WTC11 (cell line): ENCODE measurements at regions not wholly inside any gene's neighbourhood (a gene's known extent, or its start where the extent isn't known, plus 50 kb on each side); places are given as distances from the start of the nearest gene placed in this dataset.

Experiments used
- ATAC-seq: fragments of 200-7000 bp; cut with Tn5 transposase; 2 replicates; pipeline ENCODE4 v1.10.0; 2021; ENCODE audit warnings: mild to moderate bottlenecking, moderate library complexity
- CTCF ChIA-PET: fragments of 300-600 bp; sonication (Branson Sonifier 250); formaldehyde crosslinking; loops from one replicate; lab custom pipeline; 2021; ENCODE audit warnings: antibody characterized with exemption; lab: Charles Lee
- POLR2A ChIA-PET: fragments of 350-600 bp; sonication (Branson Sonifier 250); formaldehyde crosslinking; loops from one replicate; lab custom pipeline; 2021; ENCODE audit warnings: antibody characterized with exemption; lab: Charles Lee
- DNase-seq: peaks from one replicate; pipeline ENCODE4 v3.0.0; 2021; ENCODE audit warnings: low spot score
- H3K27ac Mint-ChIP-seq: 2 replicates; pipeline ENCODE4 v1.8.0; 2021; ENCODE audit warnings: mixed read lengths
- H3K27me3 Mint-ChIP-seq: 2 replicates; pipeline ENCODE4 v1.8.0; 2021; ENCODE audit warnings: low read depth, mild to moderate bottlenecking, moderate library complexity, mixed read lengths
- H3K36me3 Mint-ChIP-seq: 2 replicates; pipeline ENCODE4 v1.8.0; 2021; ENCODE audit warnings: mixed read lengths
- H3K4me1 Mint-ChIP-seq: 2 replicates; pipeline ENCODE4 v1.8.0; 2022; ENCODE audit warnings: mixed read lengths
- H3K4me3 Mint-ChIP-seq: 2 replicates; pipeline ENCODE4 v1.8.0; 2021; ENCODE audit warnings: mild to moderate bottlenecking, moderate library complexity, mixed read lengths
- H3K9me3 Mint-ChIP-seq: 2 replicates; pipeline ENCODE4 v1.8.0; 2021; ENCODE audit warnings: mixed read lengths
- ATF1 ChIP-seq: sonication (generic); formaldehyde crosslinking; IDR thresholded peaks from 2 replicates; pipeline ENCODE4 v1.8.1; 2023; ENCODE audit warnings: mild to moderate bottlenecking, moderate library complexity, missing genetic modification reagents
- ESRRA ChIP-seq: sonication (generic); formaldehyde crosslinking; IDR thresholded peaks from 2 replicates; pipeline ENCODE4 v1.8.1; 2022; ENCODE audit warnings: mild to moderate bottlenecking, missing genetic modification reagents, borderline replicate concordance
- MXD4 ChIP-seq: fragments of 250-450 bp; sonication (Bioruptor Pico); IDR thresholded peaks from 2 replicates; pipeline ENCODE4 v1.8.0; 2021; ENCODE audit warnings: mild to moderate bottlenecking, moderate library complexity, borderline replicate concordance
- MYBL2 ChIP-seq: sonication (generic); formaldehyde crosslinking; IDR thresholded peaks from 2 replicates; pipeline ENCODE4 v1.8.1; 2023; ENCODE audit warnings: mild to moderate bottlenecking, moderate library complexity, missing genetic modification reagents
- NFE2L1 ChIP-seq: sonication (generic); formaldehyde crosslinking; IDR thresholded peaks from 2 replicates; pipeline ENCODE4 v1.8.1; 2023; ENCODE audit warnings: missing genetic modification reagents
- NFYB ChIP-seq: sonication (generic); formaldehyde crosslinking; conservative IDR thresholded peaks from 2 replicates; pipeline ENCODE4 v1.8.0; 2022; ENCODE audit warnings: low read depth, missing genetic modification reagents
- NR2C2 ChIP-seq: sonication (generic); formaldehyde crosslinking; IDR thresholded peaks from 2 replicates; pipeline ENCODE4 v1.8.0; 2022; ENCODE audit warnings: mild to moderate bottlenecking, missing genetic modification reagents
- SMAD3 ChIP-seq: sonication (generic); formaldehyde crosslinking; IDR thresholded peaks from 2 replicates; pipeline ENCODE4 v1.8.0; 2022; ENCODE audit warnings: missing genetic modification reagents, mild to moderate bottlenecking, borderline replicate concordance
- ZBTB21 ChIP-seq: sonication (generic); formaldehyde crosslinking; IDR thresholded peaks from 2 replicates; pipeline ENCODE4 v1.8.1; 2023; ENCODE audit warnings: mild to moderate bottlenecking, missing genetic modification reagents, borderline replicate concordance
- ZNF121 ChIP-seq: sonication (generic); formaldehyde crosslinking; IDR thresholded peaks from 2 replicates; pipeline ENCODE4 v1.8.0; 2023; ENCODE audit warnings: missing genetic modification reagents
- ZNF232 ChIP-seq: sonication (generic); formaldehyde crosslinking; IDR thresholded peaks from 2 replicates; pipeline ENCODE4 v1.8.0; 2022; ENCODE audit warnings: mild to moderate bottlenecking, missing genetic modification reagents
- TF ChIP-seq, protein P1 (sequence below): fragments of 250-450 bp; sonication (Bioruptor Pico); IDR thresholded peaks from 2 replicates; pipeline ENCODE4 v1.9.0; 2021; ENCODE audit warnings: mild to moderate bottlenecking, borderline replicate concordance
- TF ChIP-seq, protein P2 (sequence below): sonication (generic); formaldehyde crosslinking; IDR thresholded peaks from 2 replicates; pipeline ENCODE4 v1.8.0; 2022; ENCODE audit warnings: missing genetic modification reagents
- TF ChIP-seq, protein P3 (sequence below): sonication (generic); formaldehyde crosslinking; IDR thresholded peaks from 2 replicates; pipeline ENCODE4 v1.8.1; 2023; ENCODE audit warnings: mild to moderate bottlenecking, missing genetic modification reagents, moderate library complexity
- TF ChIP-seq, protein P4 (sequence below): sonication (generic); formaldehyde crosslinking; IDR thresholded peaks from 2 replicates; pipeline ENCODE4 v1.8.1; 2022; ENCODE audit warnings: mild to moderate bottlenecking, moderate library complexity, missing genetic modification reagents
- TF ChIP-seq, protein P5 (sequence below): sonication (generic); formaldehyde crosslinking; IDR thresholded peaks from 2 replicates; pipeline ENCODE4 v1.8.0; 2023; ENCODE audit warnings: mild to moderate bottlenecking, missing genetic modification reagents
- TF ChIP-seq, protein P6 (sequence below): sonication (generic); formaldehyde crosslinking; IDR thresholded peaks from 2 replicates; pipeline ENCODE4 v1.8.0; 2022; ENCODE audit warnings: mild to moderate bottlenecking, missing genetic modification reagents

DNA sequence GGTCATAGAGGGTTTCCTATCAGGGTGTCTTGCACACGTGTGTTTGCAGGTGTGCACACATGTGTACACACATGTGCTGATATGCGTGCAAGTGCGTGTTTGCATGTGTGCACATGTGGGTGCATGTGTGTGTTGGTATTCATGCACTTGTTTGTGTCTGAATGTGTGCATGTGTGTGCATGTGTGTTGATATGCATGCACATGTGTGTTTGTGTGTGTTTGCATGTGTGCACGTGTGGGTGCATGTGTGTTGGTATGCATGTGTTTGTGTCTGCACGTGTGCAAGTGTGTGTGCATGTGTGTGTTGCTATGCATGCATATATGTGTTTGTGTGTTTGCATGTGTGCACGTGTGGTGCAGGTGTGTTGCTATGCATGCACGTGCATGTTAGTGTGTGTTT is 150.5 kb downstream of the SOX1 start (continued):
- TF ChIP-seq, protein P1, sequence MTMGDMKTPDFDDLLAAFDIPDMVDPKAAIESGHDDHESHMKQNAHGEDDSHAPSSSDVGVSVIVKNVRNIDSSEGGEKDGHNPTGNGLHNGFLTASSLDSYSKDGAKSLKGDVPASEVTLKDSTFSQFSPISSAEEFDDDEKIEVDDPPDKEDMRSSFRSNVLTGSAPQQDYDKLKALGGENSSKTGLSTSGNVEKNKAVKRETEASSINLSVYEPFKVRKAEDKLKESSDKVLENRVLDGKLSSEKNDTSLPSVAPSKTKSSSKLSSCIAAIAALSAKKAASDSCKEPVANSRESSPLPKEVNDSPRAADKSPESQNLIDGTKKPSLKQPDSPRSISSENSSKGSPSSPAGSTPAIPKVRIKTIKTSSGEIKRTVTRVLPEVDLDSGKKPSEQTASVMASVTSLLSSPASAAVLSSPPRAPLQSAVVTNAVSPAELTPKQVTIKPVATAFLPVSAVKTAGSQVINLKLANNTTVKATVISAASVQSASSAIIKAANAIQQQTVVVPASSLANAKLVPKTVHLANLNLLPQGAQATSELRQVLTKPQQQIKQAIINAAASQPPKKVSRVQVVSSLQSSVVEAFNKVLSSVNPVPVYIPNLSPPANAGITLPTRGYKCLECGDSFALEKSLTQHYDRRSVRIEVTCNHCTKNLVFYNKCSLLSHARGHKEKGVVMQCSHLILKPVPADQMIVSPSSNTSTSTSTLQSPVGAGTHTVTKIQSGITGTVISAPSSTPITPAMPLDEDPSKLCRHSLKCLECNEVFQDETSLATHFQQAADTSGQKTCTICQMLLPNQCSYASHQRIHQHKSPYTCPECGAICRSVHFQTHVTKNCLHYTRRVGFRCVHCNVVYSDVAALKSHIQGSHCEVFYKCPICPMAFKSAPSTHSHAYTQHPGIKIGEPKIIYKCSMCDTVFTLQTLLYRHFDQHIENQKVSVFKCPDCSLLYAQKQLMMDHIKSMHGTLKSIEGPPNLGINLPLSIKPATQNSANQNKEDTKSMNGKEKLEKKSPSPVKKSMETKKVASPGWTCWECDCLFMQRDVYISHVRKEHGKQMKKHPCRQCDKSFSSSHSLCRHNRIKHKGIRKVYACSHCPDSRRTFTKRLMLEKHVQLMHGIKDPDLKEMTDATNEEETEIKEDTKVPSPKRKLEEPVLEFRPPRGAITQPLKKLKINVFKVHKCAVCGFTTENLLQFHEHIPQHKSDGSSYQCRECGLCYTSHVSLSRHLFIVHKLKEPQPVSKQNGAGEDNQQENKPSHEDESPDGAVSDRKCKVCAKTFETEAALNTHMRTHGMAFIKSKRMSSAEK (CRISPR knock-in tag): no peak
- TF ChIP-seq, protein P2, sequence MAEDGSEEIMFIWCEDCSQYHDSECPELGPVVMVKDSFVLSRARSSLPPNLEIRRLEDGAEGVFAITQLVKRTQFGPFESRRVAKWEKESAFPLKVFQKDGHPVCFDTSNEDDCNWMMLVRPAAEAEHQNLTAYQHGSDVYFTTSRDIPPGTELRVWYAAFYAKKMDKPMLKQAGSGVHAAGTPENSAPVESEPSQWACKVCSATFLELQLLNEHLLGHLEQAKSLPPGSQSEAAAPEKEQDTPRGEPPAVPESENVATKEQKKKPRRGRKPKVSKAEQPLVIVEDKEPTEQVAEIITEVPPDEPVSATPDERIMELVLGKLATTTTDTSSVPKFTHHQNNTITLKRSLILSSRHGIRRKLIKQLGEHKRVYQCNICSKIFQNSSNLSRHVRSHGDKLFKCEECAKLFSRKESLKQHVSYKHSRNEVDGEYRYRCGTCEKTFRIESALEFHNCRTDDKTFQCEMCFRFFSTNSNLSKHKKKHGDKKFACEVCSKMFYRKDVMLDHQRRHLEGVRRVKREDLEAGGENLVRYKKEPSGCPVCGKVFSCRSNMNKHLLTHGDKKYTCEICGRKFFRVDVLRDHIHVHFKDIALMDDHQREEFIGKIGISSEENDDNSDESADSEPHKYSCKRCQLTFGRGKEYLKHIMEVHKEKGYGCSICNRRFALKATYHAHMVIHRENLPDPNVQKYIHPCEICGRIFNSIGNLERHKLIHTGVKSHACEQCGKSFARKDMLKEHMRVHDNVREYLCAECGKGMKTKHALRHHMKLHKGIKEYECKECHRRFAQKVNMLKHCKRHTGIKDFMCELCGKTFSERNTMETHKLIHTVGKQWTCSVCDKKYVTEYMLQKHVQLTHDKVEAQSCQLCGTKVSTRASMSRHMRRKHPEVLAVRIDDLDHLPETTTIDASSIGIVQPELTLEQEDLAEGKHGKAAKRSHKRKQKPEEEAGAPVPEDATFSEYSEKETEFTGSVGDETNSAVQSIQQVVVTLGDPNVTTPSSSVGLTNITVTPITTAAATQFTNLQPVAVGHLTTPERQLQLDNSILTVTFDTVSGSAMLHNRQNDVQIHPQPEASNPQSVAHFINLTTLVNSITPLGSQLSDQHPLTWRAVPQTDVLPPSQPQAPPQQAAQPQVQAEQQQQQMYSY (CRISPR knock-in tag): no peak
- TF ChIP-seq SMAD3 (CRISPR knock-in tag) (no peak), MYBL2 (no peak), NR2C2 (CRISPR knock-in tag) (no peak)

DNA sequence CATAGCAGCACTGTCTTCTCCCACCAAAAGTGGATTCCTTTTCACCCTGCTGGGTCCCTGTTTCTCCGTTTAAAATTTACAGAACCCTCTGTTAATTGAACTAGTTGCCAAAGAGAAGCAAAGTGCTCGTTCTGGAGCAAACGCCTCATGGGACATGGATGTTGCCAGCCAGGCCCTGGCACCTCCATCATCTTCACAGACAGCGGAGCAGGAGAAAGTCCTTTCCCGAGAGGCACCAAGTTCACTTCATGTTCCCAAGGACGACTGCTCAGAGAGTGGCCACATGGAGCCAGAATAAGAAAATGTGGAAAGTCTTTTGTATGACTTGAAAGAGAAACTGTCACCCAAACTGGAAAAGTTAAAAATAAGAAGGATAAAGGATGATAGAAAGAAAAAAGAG is 151.5 kb downstream of the SOX1 start:
- Mint-ChIP-seq H3K27ac (no peak overlapping the region), H3K4me3 (no peak overlapping the region), H3K9me3 (no peaks in the 10 kb centered on the region)
- POLR2A ChIA-PET: no interaction called here
- no peak for ATAC-seq
- TF ChIP-seq, protein P3, sequence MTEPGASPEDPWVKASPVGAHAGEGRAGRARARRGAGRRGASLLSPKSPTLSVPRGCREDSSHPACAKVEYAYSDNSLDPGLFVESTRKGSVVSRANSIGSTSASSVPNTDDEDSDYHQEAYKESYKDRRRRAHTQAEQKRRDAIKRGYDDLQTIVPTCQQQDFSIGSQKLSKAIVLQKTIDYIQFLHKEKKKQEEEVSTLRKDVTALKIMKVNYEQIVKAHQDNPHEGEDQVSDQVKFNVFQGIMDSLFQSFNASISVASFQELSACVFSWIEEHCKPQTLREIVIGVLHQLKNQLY: no peak
- TF ChIP-seq NFE2L1 (CRISPR knock-in tag): no peak
- no peak for TF ChIP-seq ZNF232 (CRISPR knock-in tag)
- no peak for TF ChIP-seq MXD4 (CRISPR knock-in tag)
- no peak for TF ChIP-seq ATF1 (CRISPR knock-in tag)
- TF ChIP-seq NFYB (CRISPR knock-in tag): no peak
- TF ChIP-seq ESRRA (CRISPR knock-in tag): no peak
- TF ChIP-seq, protein P4, sequence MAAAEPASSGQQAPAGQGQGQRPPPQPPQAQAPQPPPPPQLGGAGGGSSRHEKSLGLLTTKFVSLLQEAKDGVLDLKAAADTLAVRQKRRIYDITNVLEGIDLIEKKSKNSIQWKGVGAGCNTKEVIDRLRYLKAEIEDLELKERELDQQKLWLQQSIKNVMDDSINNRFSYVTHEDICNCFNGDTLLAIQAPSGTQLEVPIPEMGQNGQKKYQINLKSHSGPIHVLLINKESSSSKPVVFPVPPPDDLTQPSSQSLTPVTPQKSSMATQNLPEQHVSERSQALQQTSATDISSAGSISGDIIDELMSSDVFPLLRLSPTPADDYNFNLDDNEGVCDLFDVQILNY: no peak
- TF ChIP-seq ZNF121 (CRISPR knock-in tag): no peak
- no peak for TF ChIP-seq ZBTB21 (CRISPR knock-in tag)
- TF ChIP-seq, protein P5, sequence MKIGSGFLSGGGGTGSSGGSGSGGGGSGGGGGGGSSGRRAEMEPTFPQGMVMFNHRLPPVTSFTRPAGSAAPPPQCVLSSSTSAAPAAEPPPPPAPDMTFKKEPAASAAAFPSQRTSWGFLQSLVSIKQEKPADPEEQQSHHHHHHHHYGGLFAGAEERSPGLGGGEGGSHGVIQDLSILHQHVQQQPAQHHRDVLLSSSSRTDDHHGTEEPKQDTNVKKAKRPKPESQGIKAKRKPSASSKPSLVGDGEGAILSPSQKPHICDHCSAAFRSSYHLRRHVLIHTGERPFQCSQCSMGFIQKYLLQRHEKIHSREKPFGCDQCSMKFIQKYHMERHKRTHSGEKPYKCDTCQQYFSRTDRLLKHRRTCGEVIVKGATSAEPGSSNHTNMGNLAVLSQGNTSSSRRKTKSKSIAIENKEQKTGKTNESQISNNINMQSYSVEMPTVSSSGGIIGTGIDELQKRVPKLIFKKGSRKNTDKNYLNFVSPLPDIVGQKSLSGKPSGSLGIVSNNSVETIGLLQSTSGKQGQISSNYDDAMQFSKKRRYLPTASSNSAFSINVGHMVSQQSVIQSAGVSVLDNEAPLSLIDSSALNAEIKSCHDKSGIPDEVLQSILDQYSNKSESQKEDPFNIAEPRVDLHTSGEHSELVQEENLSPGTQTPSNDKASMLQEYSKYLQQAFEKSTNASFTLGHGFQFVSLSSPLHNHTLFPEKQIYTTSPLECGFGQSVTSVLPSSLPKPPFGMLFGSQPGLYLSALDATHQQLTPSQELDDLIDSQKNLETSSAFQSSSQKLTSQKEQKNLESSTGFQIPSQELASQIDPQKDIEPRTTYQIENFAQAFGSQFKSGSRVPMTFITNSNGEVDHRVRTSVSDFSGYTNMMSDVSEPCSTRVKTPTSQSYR (CRISPR knock-in tag): no peak
- TF ChIP-seq, protein P6, sequence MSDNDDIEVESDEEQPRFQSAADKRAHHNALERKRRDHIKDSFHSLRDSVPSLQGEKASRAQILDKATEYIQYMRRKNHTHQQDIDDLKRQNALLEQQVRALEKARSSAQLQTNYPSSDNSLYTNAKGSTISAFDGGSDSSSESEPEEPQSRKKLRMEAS (CRISPR knock-in tag): no peak
- TF ChIP-seq, all 79 proteins: peak for 0
- no peak for DNase-seq
- CTCF ChIA-PET: interaction anchor here (1.8 kb wide), 1 partner anchor 714 kb away, joined by 4 read pairs; no protein-coding TSS in a partner anchor
- Mint-ChIP-seq H3K27me3 (peaks cover 26% of the 10 kb centered on the region), H3K36me3 (no peaks in the 10 kb centered on the region), H3K4me1 (no peaks in the 10 kb centered on the region)
